Lung (tissue), 11 donors: ENCODE measurements at regions not wholly inside any gene's neighbourhood (a gene's known extent, or its start where the extent isn't known, plus 50 kb on each side); places are given as distances from the start of the nearest gene placed in this dataset.

ENCODE experiments used
- ATAC-seq: fragments of 200-7000 bp; cut with Tn5 transposase; one replicate; pipeline ENCODE4 v1.9.1; 2020; ENCODE audit warnings: moderate number of reproducible peaks; ENCODE audit not compliant: insufficient read depth, low FRiP score
- DNase-seq, 3 donors: peaks; one replicate each; pipeline ENCODE4 v3.0.0-alpha.2; 2013 to 2017
- H3K27ac ChIP-seq, 2 donors: one replicate each; pipeline ENCODE4 v1.5.1; 2013; ENCODE audit warnings: mild to moderate bottlenecking in 2 of 2, moderate library complexity in 2 of 2, control low read depth in 1 of 2, inconsistent platforms in 1 of 2, low read depth in 1 of 2, low read length in 1 of 2
- H3K27me3 ChIP-seq, 3 donors: one replicate each; pipeline ENCODE4 v1.5.1; 2013; ENCODE audit warnings: low read length in 2 of 3; ENCODE audit not compliant: control insufficient read depth in 3 of 3, insufficient read depth in 3 of 3
- H3K36me3 ChIP-seq, 4 donors: one replicate each; pipeline ENCODE4 v1.5.1; 2013; ENCODE audit warnings: low read length in 4 of 4, mild to moderate bottlenecking in 1 of 4, moderate library complexity in 1 of 4; ENCODE audit not compliant: control insufficient read depth in 4 of 4, insufficient read depth in 4 of 4
- H3K4me1 ChIP-seq, 5 donors: one replicate each; pipeline ENCODE4 v1.5.1; 2013; ENCODE audit warnings: low read length in 5 of 5, mild to moderate bottlenecking in 2 of 5, moderate library complexity in 1 of 5; ENCODE audit not compliant: control insufficient read depth in 5 of 5, insufficient read depth in 5 of 5
- H3K4me3 ChIP-seq: one replicate; pipeline ENCODE4 v1.5.1; 2013; ENCODE audit warnings: mild to moderate bottlenecking, control low read depth, moderate library complexity
- H3K9ac ChIP-seq, 2 donors: one replicate each; pipeline ENCODE4 v1.5.1; 2013; ENCODE audit warnings: low read length in 2 of 2, control low read depth in 1 of 2; ENCODE audit not compliant: insufficient read depth in 1 of 2
- H3K9me3 ChIP-seq, 4 donors: one replicate each; pipeline ENCODE4 v1.5.1; 2013; ENCODE audit warnings: low read length in 3 of 4, mild to moderate bottlenecking in 1 of 4, moderate library complexity in 1 of 4; ENCODE audit not compliant: control insufficient read depth in 4 of 4, insufficient read depth in 3 of 4
- CTCF ChIP-seq: IDR thresholded peaks from 2 replicates; pipeline ENCODE4 v1.5.1; 2012; ENCODE audit warnings: mild to moderate bottlenecking; ENCODE audit errors: control extremely low read depth, extremely low read depth
- WGBS, 2 donors: extraction: QIAGEN DNeasy Blood & Tissue Kit; methylation state at CpG; one replicate each; pipeline ENCODE4 v1.1.7; 2013; 5-methylcytosine and 5-hydroxymethylcytosine counted together
- donor health status: control.
- donor health status: control.
- donor health status: Bipolar disorder and iron deficiency.
- donor health status: healthy.
- donor health status: DM: yes; HTN: yes; CAD: no.

- Histone ChIP-seq H3K36me3 (no peaks in the 10 kb centered on the region), H3K4me1 (no peaks in the 10 kb centered on the region), H3K27ac (no peak overlapping the region), H3K9me3 (no peaks in the 10 kb centered on the region), H3K9ac (no peak overlapping the region), H3K4me3 (no peak overlapping the region), H3K27me3 (no peaks in the 10 kb centered on the region)
- WGBS, 2 donors: 29 to 33% methylated on average over 3 of the region's 3 CpGs
- DNase-seq: peak in 2 of 3 donors; percentile 55 to 65
- no peak for TF ChIP-seq CTCF
- ATAC-seq: no peak
Measured at GRCh38 chr6:128725271-128726233, 157.4 kb upstream of the LAMA2 start.

GRCh38 chr6:128724738-128725137, 158.2 kb upstream of the LAMA2 start:
- no peak for ATAC-seq
- Histone ChIP-seq H3K36me3 (no peaks in the 10 kb centered on the region), H3K9me3 (no peaks in the 10 kb centered on the region), H3K4me1 (no peaks in the 10 kb centered on the region), H3K9ac (no peak overlapping the region), H3K4me3 (no peak overlapping the region), H3K27ac (no peak overlapping the region), H3K27me3 (no peaks in the 10 kb centered on the region)
- peak in 1 of 3 donors; percentile 6 for DNase-seq
- no peak for TF ChIP-seq CTCF
- whole genome bisulfite sequencing, 2 donors: 59 to 75% methylated on average over 5 of the region's 5 CpGs

- no peak for TF ChIP-seq CTCF
- ATAC-seq (no peak), DNase-seq (no peak)
- Histone ChIP-seq H3K36me3 (no peaks in the 10 kb centered on the region), H3K9ac (no peak overlapping the region), H3K27ac (no peak overlapping the region), H3K9me3 (no peaks in the 10 kb centered on the region), H3K4me3 (no peak overlapping the region), H3K27me3 (no peaks in the 10 kb centered on the region), H3K4me1 (no peaks in the 10 kb centered on the region)
- WGBS, 2 donors: 43 to 56% methylated on average over 2 of the region's 2 CpGs
Measured at GRCh38 chr6:128723667-128724066, 159.3 kb upstream of the LAMA2 start.
